ENCODE measurements at regions not wholly inside any gene's neighbourhood (a gene's known extent, or its start where the extent isn't known, plus 50 kb on each side); places are given as distances from the start of the nearest gene placed in this dataset.

- TF ChIP-seq POLR2A (IDR thresholded peaks at IDR 0.05), result no peak
- TF ChIP-seq, protein P1, sequence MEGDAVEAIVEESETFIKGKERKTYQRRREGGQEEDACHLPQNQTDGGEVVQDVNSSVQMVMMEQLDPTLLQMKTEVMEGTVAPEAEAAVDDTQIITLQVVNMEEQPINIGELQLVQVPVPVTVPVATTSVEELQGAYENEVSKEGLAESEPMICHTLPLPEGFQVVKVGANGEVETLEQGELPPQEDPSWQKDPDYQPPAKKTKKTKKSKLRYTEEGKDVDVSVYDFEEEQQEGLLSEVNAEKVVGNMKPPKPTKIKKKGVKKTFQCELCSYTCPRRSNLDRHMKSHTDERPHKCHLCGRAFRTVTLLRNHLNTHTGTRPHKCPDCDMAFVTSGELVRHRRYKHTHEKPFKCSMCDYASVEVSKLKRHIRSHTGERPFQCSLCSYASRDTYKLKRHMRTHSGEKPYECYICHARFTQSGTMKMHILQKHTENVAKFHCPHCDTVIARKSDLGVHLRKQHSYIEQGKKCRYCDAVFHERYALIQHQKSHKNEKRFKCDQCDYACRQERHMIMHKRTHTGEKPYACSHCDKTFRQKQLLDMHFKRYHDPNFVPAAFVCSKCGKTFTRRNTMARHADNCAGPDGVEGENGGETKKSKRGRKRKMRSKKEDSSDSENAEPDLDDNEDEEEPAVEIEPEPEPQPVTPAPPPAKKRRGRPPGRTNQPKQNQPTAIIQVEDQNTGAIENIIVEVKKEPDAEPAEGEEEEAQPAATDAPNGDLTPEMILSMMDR (IDR thresholded peaks at IDR 0.05), result no peak
These were observed 63.2 kb downstream of the RRM2 start for GRCh38 chr2:10185755-10186154.
